Glutamatergic neuron (in vitro differentiated cells): ENCODE measurements at regions not wholly inside any gene's neighbourhood (a gene's known extent, or its start where the extent isn't known, plus 50 kb on each side); places are given as distances from the start of the nearest gene placed in this dataset.

Experiments
- DNase-seq: peaks from one replicate; pipeline ENCODE4 v3.0.0; 2022
- H3K27ac Mint-ChIP-seq: one replicate; pipeline ENCODE4 v1.8.0; 2020; ENCODE audit warnings: mild to moderate bottlenecking, mixed read lengths, inconsistent platforms; ENCODE audit not compliant: unreplicated experiment
- H3K27me3 Mint-ChIP-seq: one replicate; pipeline ENCODE4 v1.8.0; 2020; ENCODE audit warnings: mild to moderate bottlenecking, moderate library complexity, mixed read lengths, inconsistent platforms; ENCODE audit not compliant: unreplicated experiment
- H3K36me3 Mint-ChIP-seq: one replicate; pipeline ENCODE4 v1.8.0; 2020; ENCODE audit warnings: mild to moderate bottlenecking, mixed read lengths, inconsistent platforms; ENCODE audit not compliant: unreplicated experiment
- H3K4me1 Mint-ChIP-seq: one replicate; pipeline ENCODE4 v1.8.0; 2020; ENCODE audit warnings: mild to moderate bottlenecking, low read depth, mixed read lengths, inconsistent platforms; ENCODE audit not compliant: unreplicated experiment
- H3K4me3 Mint-ChIP-seq: one replicate; pipeline ENCODE4 v1.8.0; 2020; ENCODE audit warnings: mild to moderate bottlenecking, mixed read lengths, inconsistent platforms; ENCODE audit not compliant: unreplicated experiment
- H3K9me3 Mint-ChIP-seq: one replicate; pipeline ENCODE4 v1.8.0; 2020; ENCODE audit warnings: mild to moderate bottlenecking, moderate library complexity, mixed read lengths, inconsistent platforms; ENCODE audit not compliant: unreplicated experiment
- TF ChIP-seq, protein P1 (sequence below): fragments of 200-600 bp; sonication (generic); IDR thresholded peaks from one replicate; pipeline ENCODE4 v1.5.0; 2021; ENCODE audit not compliant: partially characterized antibody, unreplicated experiment

GRCh38 chr1:221514806-221515205, 227.1 kb downstream of the DUSP10 start:
- H3K9me3 Mint-ChIP-seq: no peaks in the 10 kb centered on the region
- H3K4me3 Mint-ChIP-seq: no peak overlapping the region
- TF ChIP-seq, protein P1, sequence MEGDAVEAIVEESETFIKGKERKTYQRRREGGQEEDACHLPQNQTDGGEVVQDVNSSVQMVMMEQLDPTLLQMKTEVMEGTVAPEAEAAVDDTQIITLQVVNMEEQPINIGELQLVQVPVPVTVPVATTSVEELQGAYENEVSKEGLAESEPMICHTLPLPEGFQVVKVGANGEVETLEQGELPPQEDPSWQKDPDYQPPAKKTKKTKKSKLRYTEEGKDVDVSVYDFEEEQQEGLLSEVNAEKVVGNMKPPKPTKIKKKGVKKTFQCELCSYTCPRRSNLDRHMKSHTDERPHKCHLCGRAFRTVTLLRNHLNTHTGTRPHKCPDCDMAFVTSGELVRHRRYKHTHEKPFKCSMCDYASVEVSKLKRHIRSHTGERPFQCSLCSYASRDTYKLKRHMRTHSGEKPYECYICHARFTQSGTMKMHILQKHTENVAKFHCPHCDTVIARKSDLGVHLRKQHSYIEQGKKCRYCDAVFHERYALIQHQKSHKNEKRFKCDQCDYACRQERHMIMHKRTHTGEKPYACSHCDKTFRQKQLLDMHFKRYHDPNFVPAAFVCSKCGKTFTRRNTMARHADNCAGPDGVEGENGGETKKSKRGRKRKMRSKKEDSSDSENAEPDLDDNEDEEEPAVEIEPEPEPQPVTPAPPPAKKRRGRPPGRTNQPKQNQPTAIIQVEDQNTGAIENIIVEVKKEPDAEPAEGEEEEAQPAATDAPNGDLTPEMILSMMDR: no peak
- H3K27me3 Mint-ChIP-seq: no peaks in the 10 kb centered on the region
- no peaks in the 10 kb centered on the region for H3K36me3 Mint-ChIP-seq
- DNase-seq: no peak
- no peak overlapping the region for H3K27ac Mint-ChIP-seq
- no peaks in the 10 kb centered on the region for H3K4me1 Mint-ChIP-seq

DNA sequence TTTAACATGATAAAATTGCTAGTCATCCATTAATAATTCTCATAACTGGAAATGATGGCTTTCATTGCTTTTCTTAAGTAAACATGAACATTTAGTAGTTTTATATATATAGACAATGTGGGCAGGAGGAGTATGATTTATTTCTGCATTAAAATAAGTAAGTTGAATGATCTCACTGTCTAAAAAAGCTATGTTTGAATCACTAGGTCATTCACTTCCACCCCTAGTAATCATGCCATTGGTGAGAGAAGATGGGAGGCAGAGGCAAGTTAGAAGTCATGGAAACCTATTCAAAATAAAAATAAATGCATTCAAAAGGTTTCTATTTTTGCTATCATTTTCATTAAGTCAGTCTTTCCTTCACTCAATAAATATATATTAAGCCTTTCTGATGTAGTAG, 226.4 kb downstream of the DUSP10 start:
- Mint-ChIP-seq H3K27me3 (no peaks in the 10 kb centered on the region), H3K4me1 (no peaks in the 10 kb centered on the region), H3K36me3 (no peaks in the 10 kb centered on the region), H3K27ac (no peak overlapping the region), H3K9me3 (no peaks in the 10 kb centered on the region), H3K4me3 (no peak overlapping the region)
- no peak for DNase-seq
- TF ChIP-seq, protein P1: no peak

GRCh38 chr1:221517961-221518360, 223.9 kb downstream of the DUSP10 start:
- Mint-ChIP-seq H3K9me3 (no peaks in the 10 kb centered on the region), H3K27me3 (no peaks in the 10 kb centered on the region), H3K36me3 (no peaks in the 10 kb centered on the region), H3K27ac (no peak overlapping the region), H3K4me1 (no peaks in the 10 kb centered on the region), H3K4me3 (no peak overlapping the region)
- DNase-seq: no peak
- TF ChIP-seq, protein P1: no peak

- no peaks in the 10 kb centered on the region for H3K36me3 Mint-ChIP-seq
- H3K27ac Mint-ChIP-seq: no peak overlapping the region
- no peaks in the 10 kb centered on the region for H3K4me1 Mint-ChIP-seq
- H3K27me3 Mint-ChIP-seq: no peaks in the 10 kb centered on the region
- no peak overlapping the region for H3K4me3 Mint-ChIP-seq
- no peaks in the 10 kb centered on the region for H3K9me3 Mint-ChIP-seq
- DNase-seq: no peak
- TF ChIP-seq, protein P1: no peak
Observed at GRCh38 chr1:221520250-221520649, 221.6 kb downstream of the DUSP10 start.

- DNase-seq: no peak
- H3K36me3 Mint-ChIP-seq: no peaks in the 10 kb centered on the region
Observed at GRCh38 chr1:221521686-221522085, 220.2 kb downstream of the DUSP10 start.

More at GRCh38 chr1:221521686-221522085, 220.2 kb downstream of the DUSP10 start:
- Mint-ChIP-seq H3K9me3 (no peaks in the 10 kb centered on the region), H3K27me3 (no peaks in the 10 kb centered on the region), H3K4me3 (no peak overlapping the region), H3K27ac (no peak overlapping the region), H3K4me1 (no peaks in the 10 kb centered on the region)
- TF ChIP-seq, protein P1: no peak
